ENCODE measurements at regions not wholly inside any gene's neighbourhood (a gene's known extent, or its start where the extent isn't known, plus 50 kb on each side); places are given as distances from the start of the nearest gene placed in this dataset.

- FAIRE-seq (no peak), DNase-seq (peak in 2 of 5 donors; percentile 21 to 37)
- no peak overlapping the region for H3K4me3 ChIP-seq (ENCODE audit: low read length in 3 of 3)
- H3K9ac ChIP-seq (ENCODE audit: low read length in 3 of 3), result no peak overlapping the region
- H3K36me3 ChIP-seq (ENCODE audit: control insufficient read depth in 2 of 3, insufficient read depth in 3 of 3, low read length in 3 of 3), result no peaks in the 10 kb centered on the region
- H3K27ac ChIP-seq (ENCODE audit: low read depth in 2 of 2, low read length in 2 of 2), result no peak overlapping the region
- no peak for TF ChIP-seq CTCF (IDR thresholded peaks at IDR 0.05; ENCODE audit: borderline replicate concordance, extremely low read depth, insufficient read depth)
- H3K4me1 ChIP-seq (ENCODE audit: control insufficient read depth in 2 of 3, insufficient read depth in 2 of 3, low read depth in 1 of 3, low read length in 3 of 3), result no peaks in the 10 kb centered on the region
- no peaks in the 10 kb centered on the region for H3K27me3 ChIP-seq (ENCODE audit: control insufficient read depth, insufficient read depth, low read length)
- intact Hi-C loops (cut with DNase I), result no loop called here
- H3K9me3 ChIP-seq (ENCODE audit: control insufficient read depth in 2 of 3, insufficient read depth in 1 of 3, low read length in 3 of 3), result no peaks in the 10 kb centered on the region
Measured at GRCh38 chr2:122670897-122671296, 915.4 kb downstream of the TSN start.

DNA sequence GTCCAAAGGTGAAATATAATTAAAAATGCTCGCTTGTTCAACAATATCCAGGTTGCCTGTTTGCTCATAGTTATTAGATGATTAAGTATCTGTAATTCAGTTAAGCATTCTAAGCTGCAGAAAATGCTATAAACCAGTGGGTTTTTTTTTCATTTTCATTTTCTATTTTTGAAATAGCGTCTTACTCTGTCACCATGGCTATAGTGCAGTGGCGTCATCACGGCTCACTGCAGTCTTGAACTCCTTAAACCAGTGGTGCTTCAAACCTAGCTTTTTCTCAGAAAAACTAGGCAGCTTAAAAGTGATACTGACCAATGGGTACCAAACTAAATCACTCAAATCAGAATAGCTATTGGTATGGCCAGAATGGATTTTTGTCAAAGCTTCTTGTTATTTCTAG lies 925.2 kb downstream of the TSN start:
- Histone ChIP-seq H3K36me3 (ENCODE audit: control insufficient read depth in 2 of 3, insufficient read depth in 3 of 3, low read length in 3 of 3) (no peaks in the 10 kb centered on the region), H3K4me1 (ENCODE audit: control insufficient read depth in 2 of 3, insufficient read depth in 2 of 3, low read depth in 1 of 3, low read length in 3 of 3) (no peaks in the 10 kb centered on the region), H3K27ac (ENCODE audit: low read depth in 2 of 2, low read length in 2 of 2) (no peak overlapping the region), H3K9me3 (ENCODE audit: control insufficient read depth in 2 of 3, insufficient read depth in 1 of 3, low read length in 3 of 3) (no peaks in the 10 kb centered on the region), H3K27me3 (ENCODE audit: control insufficient read depth, insufficient read depth, low read length) (no peaks in the 10 kb centered on the region), H3K4me3 (ENCODE audit: low read length in 3 of 3) (no peak overlapping the region), H3K9ac (ENCODE audit: low read length in 3 of 3) (no peak overlapping the region)
- intact Hi-C loops (cut with DNase I), result no loop called here
- FAIRE-seq, result no peak
- DNase-seq, result no peak
- TF ChIP-seq CTCF (IDR thresholded peaks at IDR 0.05; ENCODE audit: borderline replicate concordance, extremely low read depth, insufficient read depth), result no peak

DNA sequence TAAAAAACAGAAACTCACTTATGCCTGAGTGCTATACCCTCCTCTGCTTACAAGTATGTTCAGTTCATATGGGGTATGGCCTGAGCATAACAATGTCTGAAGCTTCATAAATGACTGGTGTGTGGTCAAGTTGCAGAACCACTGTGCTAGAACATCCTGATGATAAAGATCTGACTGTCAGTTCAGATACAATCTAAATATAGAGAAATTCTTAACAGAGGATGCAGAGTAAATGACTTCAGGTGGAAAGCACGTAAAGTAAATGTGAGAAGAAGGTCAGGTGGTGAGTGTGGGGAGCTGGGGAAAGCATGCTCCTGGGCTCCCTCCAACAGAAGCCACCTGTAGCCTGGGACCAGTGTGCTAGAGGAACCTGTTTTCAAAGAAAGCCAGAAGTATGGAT lies 926.2 kb downstream of the TSN start:
- no peak for TF ChIP-seq CTCF (IDR thresholded peaks at IDR 0.05; ENCODE audit: borderline replicate concordance, extremely low read depth, insufficient read depth)
- Histone ChIP-seq H3K27me3 (ENCODE audit: control insufficient read depth, insufficient read depth, low read length) (no peaks in the 10 kb centered on the region), H3K4me1 (ENCODE audit: control insufficient read depth in 2 of 3, insufficient read depth in 2 of 3, low read depth in 1 of 3, low read length in 3 of 3) (no peaks in the 10 kb centered on the region), H3K4me3 (ENCODE audit: low read length in 3 of 3) (no peak overlapping the region), H3K27ac (ENCODE audit: low read depth in 2 of 2, low read length in 2 of 2) (no peak overlapping the region), H3K9ac (ENCODE audit: low read length in 3 of 3) (no peak overlapping the region), H3K36me3 (ENCODE audit: control insufficient read depth in 2 of 3, insufficient read depth in 3 of 3, low read length in 3 of 3) (no peaks in the 10 kb centered on the region), H3K9me3 (ENCODE audit: control insufficient read depth in 2 of 3, insufficient read depth in 1 of 3, low read length in 3 of 3) (no peaks in the 10 kb centered on the region)
- no peak for DNase-seq
- FAIRE-seq, result no peak
- intact Hi-C loops (cut with DNase I), result no loop called here

- Histone ChIP-seq H3K4me1 (ENCODE audit: control insufficient read depth in 2 of 3, insufficient read depth in 2 of 3, low read depth in 1 of 3, low read length in 3 of 3) (no peaks in the 10 kb centered on the region), H3K9ac (ENCODE audit: low read length in 3 of 3) (no peak overlapping the region), H3K4me3 (ENCODE audit: low read length in 3 of 3) (no peak overlapping the region), H3K27ac (ENCODE audit: low read depth in 2 of 2, low read length in 2 of 2) (no peak overlapping the region), H3K9me3 (ENCODE audit: control insufficient read depth in 2 of 3, insufficient read depth in 1 of 3, low read length in 3 of 3) (no peaks in the 10 kb centered on the region), H3K27me3 (ENCODE audit: control insufficient read depth, insufficient read depth, low read length) (no peaks in the 10 kb centered on the region), H3K36me3 (ENCODE audit: control insufficient read depth in 2 of 3, insufficient read depth in 3 of 3, low read length in 3 of 3) (no peaks in the 10 kb centered on the region)
- no peak for TF ChIP-seq CTCF (IDR thresholded peaks at IDR 0.05; ENCODE audit: borderline replicate concordance, extremely low read depth, insufficient read depth)
- FAIRE-seq (no peak), DNase-seq (no peak)
- intact Hi-C loops (cut with DNase I), result no loop called here
Measured at GRCh38 chr2:122682356-122682755, 926.9 kb downstream of the TSN start.
